H9 (cell line): ENCODE measurements at regions not wholly inside any gene's neighbourhood (a gene's known extent, or its start where the extent isn't known, plus 50 kb on each side); places are given as distances from the start of the nearest gene placed in this dataset.

Experiments
- DNase-seq: peaks from one replicate; pipeline ENCODE4 v3.0.0-alpha.2; 2017
- H2AFZ ChIP-seq: one replicate; pipeline ENCODE4 v1.6.1; 2013; ENCODE audit warnings: mild to moderate bottlenecking, low read length, control low read depth, moderate library complexity
- H2AK5ac ChIP-seq: 2 replicates; pipeline ENCODE4 v1.6.1; 2013; ENCODE audit warnings: low read length, control low read depth, mixed read lengths; ENCODE audit not compliant: insufficient read length
- H2BK120ac ChIP-seq: one replicate; pipeline ENCODE4 v1.6.1; 2013; ENCODE audit warnings: low read depth, mild to moderate bottlenecking, low read length, control low read depth, inconsistent platforms; ENCODE audit not compliant: poor library complexity, severe bottlenecking
- H2BK12ac ChIP-seq: 2 replicates; pipeline ENCODE4 v1.6.1; 2013; ENCODE audit warnings: low read length, control low read depth, mixed read lengths, low read depth; ENCODE audit not compliant: insufficient read length
- H2BK15ac ChIP-seq: 2 replicates; pipeline ENCODE4 v1.6.1; 2013; ENCODE audit warnings: low read depth, low read length, control low read depth
- H2BK20ac ChIP-seq: one replicate; pipeline ENCODE4 v1.6.1; 2013; ENCODE audit warnings: low read depth, mild to moderate bottlenecking, low read length, control low read depth, inconsistent platforms; ENCODE audit not compliant: poor library complexity, severe bottlenecking
- H2BK5ac ChIP-seq: 2 replicates; pipeline ENCODE4 v1.6.1; 2013; ENCODE audit warnings: low read length, control low read depth, mixed read lengths; ENCODE audit not compliant: insufficient read length
- H3K14ac ChIP-seq: 2 replicates; pipeline ENCODE4 v1.6.1; 2013; ENCODE audit warnings: low read length, control low read depth; ENCODE audit not compliant: insufficient read depth
- H3K18ac ChIP-seq: 2 replicates; pipeline ENCODE4 v1.6.1; 2013; ENCODE audit warnings: low read depth, mild to moderate bottlenecking, mixed read lengths, low read length, control low read depth; ENCODE audit not compliant: insufficient read length
- H3K23ac ChIP-seq: 2 replicates; pipeline ENCODE4 v1.6.1; 2013; ENCODE audit warnings: low read length, control low read depth, mixed read lengths, low read depth; ENCODE audit not compliant: insufficient read length
- H3K23me2 ChIP-seq: 2 replicates; pipeline ENCODE4 v1.6.1; 2013; ENCODE audit warnings: low read depth, mild to moderate bottlenecking, mixed read lengths, low read length, control low read depth; ENCODE audit not compliant: insufficient read length, poor library complexity, severe bottlenecking
- H3K27ac ChIP-seq: 2 replicates; pipeline ENCODE4 v1.5.1; 2013; ENCODE audit warnings: low read length, control low read depth, mixed read lengths, low read depth; ENCODE audit not compliant: insufficient read length
- H3K27me3 ChIP-seq: 2 replicates; pipeline ENCODE4 v1.6.1; 2013; ENCODE audit warnings: low read length, control low read depth, inconsistent platforms; ENCODE audit not compliant: insufficient read depth
- H3K4ac ChIP-seq: 2 replicates; pipeline ENCODE4 v1.6.1; 2013; ENCODE audit warnings: low read depth, mild to moderate bottlenecking, control low read depth, inconsistent platforms, low read length, moderate library complexity
- H3K4me1 ChIP-seq: 2 replicates; pipeline ENCODE4 v1.6.1; 2013; ENCODE audit warnings: low read length, control low read depth, inconsistent platforms; ENCODE audit not compliant: insufficient read depth
- H3K4me2 ChIP-seq: 2 replicates; pipeline ENCODE4 v1.6.1; 2013; ENCODE audit warnings: low read length, control low read depth, mixed read lengths; ENCODE audit not compliant: insufficient read length, insufficient read depth
- H3K56ac ChIP-seq: 2 replicates; pipeline ENCODE4 v1.6.1; 2013; ENCODE audit warnings: low read depth, mild to moderate bottlenecking, mixed read lengths, low read length, control low read depth; ENCODE audit not compliant: insufficient read length
- H3K79me1 ChIP-seq: 2 replicates; pipeline ENCODE4 v1.6.1; 2013; ENCODE audit warnings: low read depth, mild to moderate bottlenecking, moderate library complexity, low read length, control low read depth, inconsistent platforms; ENCODE audit not compliant: insufficient read depth, poor library complexity, severe bottlenecking
- H3K79me2 ChIP-seq: 2 replicates; pipeline ENCODE4 v1.6.1; 2013; ENCODE audit warnings: low read length, control low read depth, inconsistent platforms; ENCODE audit not compliant: insufficient read depth
- H3K9ac ChIP-seq: 2 replicates; pipeline ENCODE4 v1.6.1; 2013; ENCODE audit warnings: low read length, control low read depth, mixed read lengths; ENCODE audit not compliant: insufficient read length; ENCODE audit errors: extremely low read depth
- H3K9me3 ChIP-seq: one replicate; pipeline ENCODE4 v1.6.1; 2013; ENCODE audit warnings: low read depth, low read length, inconsistent platforms; ENCODE audit not compliant: control insufficient read depth
- H3T11ph ChIP-seq: one replicate; pipeline ENCODE4 v1.6.1; 2013; ENCODE audit warnings: mild to moderate bottlenecking, low read length, control low read depth, inconsistent platforms
- H4K20me1 ChIP-seq: one replicate; pipeline ENCODE4 v1.6.1; 2013; ENCODE audit not compliant: control insufficient read depth, insufficient read length, insufficient read depth
- H4K5ac ChIP-seq: 2 replicates; pipeline ENCODE4 v1.6.1; 2013; ENCODE audit warnings: low read depth, mild to moderate bottlenecking, mixed read lengths, low read length, control low read depth; ENCODE audit not compliant: insufficient read length
- H4K8ac ChIP-seq: replicated peaks from 2 replicates; pipeline ENCODE4 v1.6.1; 2013; ENCODE audit warnings: low read length, control low read depth, mixed read lengths, low read depth; ENCODE audit not compliant: insufficient read length
- H4K91ac ChIP-seq: 2 replicates; pipeline ENCODE4 v1.6.1; 2013; ENCODE audit warnings: low read depth, mild to moderate bottlenecking, moderate library complexity, mixed read lengths, low read length, control low read depth; ENCODE audit not compliant: insufficient read length
- H3K27ac Mint-ChIP-seq, 3 experiments: 2 replicates in 2 of 3; 3 replicates in 1 of 3; pipeline ENCODE4 v1.8.0; 2020 to 2021; ENCODE audit warnings: mixed read lengths in 3 of 3, mild to moderate bottlenecking in 1 of 3, moderate library complexity in 1 of 3
- H3K27me3 Mint-ChIP-seq: 2 replicates; pipeline ENCODE4 v1.8.0; 2021; ENCODE audit warnings: low read depth, mild to moderate bottlenecking, moderate library complexity, mixed read lengths
- H3K36me3 Mint-ChIP-seq, 3 experiments: 2 replicates in 2 of 3; 3 replicates in 1 of 3; pipeline ENCODE4 v1.8.0; 2020 to 2021; ENCODE audit warnings: low read depth in 3 of 3, mixed read lengths in 3 of 3; ENCODE audit not compliant: insufficient read depth in 1 of 3
- H3K4me1 Mint-ChIP-seq, 2 experiments: 2 replicates each; pipeline ENCODE4 v1.8.0; 2020; ENCODE audit warnings: mixed read lengths in 2 of 2
- H3K4me3 Mint-ChIP-seq, 2 experiments: 2 replicates in 1 of 2; 3 replicates in 1 of 2; pipeline ENCODE4 v1.8.0; 2020 to 2021; ENCODE audit warnings: mild to moderate bottlenecking in 2 of 2, mixed read lengths in 2 of 2, moderate library complexity in 1 of 2
- H3K9me3 Mint-ChIP-seq, 2 experiments: 2 replicates in 1 of 2; 3 replicates in 1 of 2; pipeline ENCODE4 v1.8.0; 2020; ENCODE audit warnings: mild to moderate bottlenecking in 2 of 2, mixed read lengths in 2 of 2, moderate library complexity in 1 of 2
- WGBS: extraction: QIAGEN DNeasy Blood & Tissue Kit; methylation state at CpG from one replicate; pipeline ENCODE4 v1.1.7; 2013; ENCODE audit warnings: missing lambda C conversion rate, low lambda C conversion rate, mixed read lengths; ENCODE audit not compliant: insufficient read length; ENCODE audit errors: extremely low coverage; 5-methylcytosine and 5-hydroxymethylcytosine counted together
- TF ChIP-seq, protein P1 (sequence below): fragments of 200-600 bp; sonication (generic); conservative IDR thresholded peaks from 3 replicates; pipeline ENCODE4 v1.8.0; 2021; ENCODE audit warnings: antibody characterized with exemption, mild to moderate bottlenecking

DNA sequence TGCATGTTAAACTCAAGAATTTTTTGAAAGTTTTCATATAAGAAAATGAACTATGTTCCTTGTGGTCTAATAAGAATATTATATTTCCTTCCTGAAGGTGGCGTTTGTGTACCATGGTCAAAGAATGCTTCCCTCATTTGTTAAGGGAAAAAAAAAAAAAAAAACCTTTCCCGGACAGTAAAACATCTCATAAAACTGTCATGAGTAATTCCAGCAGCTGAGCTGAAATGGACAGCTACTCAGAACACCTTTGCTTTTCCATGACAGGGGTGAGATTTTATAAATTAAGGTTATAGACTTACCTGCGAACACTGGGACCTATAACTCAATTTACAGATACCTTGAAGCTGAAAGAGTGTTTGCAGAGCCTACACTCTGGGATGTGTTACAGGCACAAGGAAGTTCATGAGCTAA is 113.2 kb upstream of the RANBP3L start:
- Mint-ChIP-seq H3K9me3 (peaks cover 5 to 7% of the 10 kb centered on the region in 2 experiments; a peak in 3 of 5 replicates), H3K27me3 (peaks cover 43% of the 10 kb centered on the region), H3K36me3 (no peaks in the 10 kb centered on the region), H3K27ac (no peak overlapping the region), H3K4me3 (no peak overlapping the region), H3K4me1 (peaks cover 18 to 30% of the 10 kb centered on the region in 2 experiments)
- H3K14ac ChIP-seq = no peak overlapping the region
- no peak overlapping the region for H3K27ac ChIP-seq
- no peak overlapping the region for H4K8ac ChIP-seq
- WGBS = no CpG with 5 or more reads among the region's 3 CpGs
- no peak overlapping the region for H2BK120ac ChIP-seq
- no peak overlapping the region for H2BK15ac ChIP-seq
- H2BK12ac ChIP-seq = no peak overlapping the region
- no peak overlapping the region for H3K18ac ChIP-seq
- no peak for DNase-seq
- no peak overlapping the region for H3K9ac ChIP-seq
- no peak overlapping the region for H2BK20ac ChIP-seq
- H4K5ac ChIP-seq = no peak overlapping the region
- H3K27me3 ChIP-seq = peaks cover 20% of the 10 kb centered on the region; the same call in 1 of the 2 replicates
- H3K4me1 ChIP-seq = peaks cover 6% of the 10 kb centered on the region; the same call in 1 of the 2 replicates
- H3K4me2 ChIP-seq = no peak overlapping the region
- no peak overlapping the region for H2AK5ac ChIP-seq
- H4K20me1 ChIP-seq = no peaks in the 10 kb centered on the region
- H4K91ac ChIP-seq = no peak overlapping the region
- no peak overlapping the region for H3K4ac ChIP-seq
- no peaks in the 10 kb centered on the region for H3K79me2 ChIP-seq
- no peaks in the 10 kb centered on the region for H3K23me2 ChIP-seq
- TF ChIP-seq, protein P1, sequence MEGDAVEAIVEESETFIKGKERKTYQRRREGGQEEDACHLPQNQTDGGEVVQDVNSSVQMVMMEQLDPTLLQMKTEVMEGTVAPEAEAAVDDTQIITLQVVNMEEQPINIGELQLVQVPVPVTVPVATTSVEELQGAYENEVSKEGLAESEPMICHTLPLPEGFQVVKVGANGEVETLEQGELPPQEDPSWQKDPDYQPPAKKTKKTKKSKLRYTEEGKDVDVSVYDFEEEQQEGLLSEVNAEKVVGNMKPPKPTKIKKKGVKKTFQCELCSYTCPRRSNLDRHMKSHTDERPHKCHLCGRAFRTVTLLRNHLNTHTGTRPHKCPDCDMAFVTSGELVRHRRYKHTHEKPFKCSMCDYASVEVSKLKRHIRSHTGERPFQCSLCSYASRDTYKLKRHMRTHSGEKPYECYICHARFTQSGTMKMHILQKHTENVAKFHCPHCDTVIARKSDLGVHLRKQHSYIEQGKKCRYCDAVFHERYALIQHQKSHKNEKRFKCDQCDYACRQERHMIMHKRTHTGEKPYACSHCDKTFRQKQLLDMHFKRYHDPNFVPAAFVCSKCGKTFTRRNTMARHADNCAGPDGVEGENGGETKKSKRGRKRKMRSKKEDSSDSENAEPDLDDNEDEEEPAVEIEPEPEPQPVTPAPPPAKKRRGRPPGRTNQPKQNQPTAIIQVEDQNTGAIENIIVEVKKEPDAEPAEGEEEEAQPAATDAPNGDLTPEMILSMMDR = peak; percentile 75
- H3K56ac ChIP-seq = no peak overlapping the region
- no peaks in the 10 kb centered on the region for H3K79me1 ChIP-seq
- H3K23ac ChIP-seq = no peak overlapping the region
- H3K9me3 ChIP-seq = no peaks in the 10 kb centered on the region
- no peak overlapping the region for H2BK5ac ChIP-seq
- no peak overlapping the region for H3T11ph ChIP-seq
- no peak overlapping the region for H2AFZ ChIP-seq
